ENCODE measurements at regions not wholly inside any gene's neighbourhood (a gene's known extent, or its start where the extent isn't known, plus 50 kb on each side); places are given as distances from the start of the nearest gene placed in this dataset.
A peak's percentile ranks its signal among the peaks of the same experiment; 100 is the strongest.
"Not testable (repeated sequence)": the region's sequence is repeated elsewhere in the genome, so short reads cannot be mapped to it uniquely, and the experiment has no call there.

GRCh38 chrY:26638063-26638462 is 1016.1 kb downstream of the CDY1 start:
- no peak overlapping the region for H3K4me3 ChIP-seq (ENCODE audit: low read depth, low read length)
- no peak for DNase-seq (ENCODE audit: low read depth)
- no peak for TF ChIP-seq CTCF (conservative IDR thresholded peaks at IDR 0.05; ENCODE audit: low read depth, low read length)

GRCh38 chrY:26645856-26646255 is 1023.9 kb downstream of the CDY1 start:
- not testable (repeated sequence) for H3K4me3 ChIP-seq (ENCODE audit: low read depth, low read length); DNase-seq (ENCODE audit: low read depth)

- DNase-seq (ENCODE audit: low read depth); H3K4me3 ChIP-seq (ENCODE audit: low read depth, low read length): not testable (repeated sequence)
Measured at GRCh38 chrY:26648240-26648639, 1026.3 kb downstream of the CDY1 start.

GRCh38 chrY:26664245-26664644 is 1042.3 kb downstream of the CDY1 start:
- not testable (repeated sequence) for H3K4me3 ChIP-seq (ENCODE audit: low read depth, low read length)

GRCh38 chrY:26666691-26667090 is 1044.8 kb downstream of the CDY1 start:
- not testable (repeated sequence) for H3K4me3 ChIP-seq (ENCODE audit: low read depth, low read length); DNase-seq (ENCODE audit: low read depth)

More at GRCh38 chrY:26664245-26664644, 1042.3 kb downstream of the CDY1 start:
- DNase-seq (ENCODE audit: low read depth) = not testable (repeated sequence)

GRCh38 chrY:26669243-26669642 is 1047.3 kb downstream of the CDY1 start:
- H3K4me3 ChIP-seq (ENCODE audit: low read depth, low read length); DNase-seq (ENCODE audit: low read depth): not testable (repeated sequence)

- DNase-seq (ENCODE audit: low read depth) = peak; percentile 5
- H3K4me3 ChIP-seq (ENCODE audit: low read depth, low read length) = not testable (repeated sequence)
Measured at GRCh38 chrY:26670360-26670871, 1048.5 kb downstream of the CDY1 start.

GRCh38 chrY:26670881-26671879 is 1049.3 kb downstream of the CDY1 start:
- not testable (repeated sequence) for H3K4me3 ChIP-seq (ENCODE audit: low read depth, low read length)
- peak; percentile 17 for DNase-seq (ENCODE audit: low read depth)

Data from choroid plexus epithelial cell (primary cell).